ENCODE measurements at regions not wholly inside any gene's neighbourhood (a gene's known extent, or its start where the extent isn't known, plus 50 kb on each side); places are given as distances from the start of the nearest gene placed in this dataset.

DNA sequence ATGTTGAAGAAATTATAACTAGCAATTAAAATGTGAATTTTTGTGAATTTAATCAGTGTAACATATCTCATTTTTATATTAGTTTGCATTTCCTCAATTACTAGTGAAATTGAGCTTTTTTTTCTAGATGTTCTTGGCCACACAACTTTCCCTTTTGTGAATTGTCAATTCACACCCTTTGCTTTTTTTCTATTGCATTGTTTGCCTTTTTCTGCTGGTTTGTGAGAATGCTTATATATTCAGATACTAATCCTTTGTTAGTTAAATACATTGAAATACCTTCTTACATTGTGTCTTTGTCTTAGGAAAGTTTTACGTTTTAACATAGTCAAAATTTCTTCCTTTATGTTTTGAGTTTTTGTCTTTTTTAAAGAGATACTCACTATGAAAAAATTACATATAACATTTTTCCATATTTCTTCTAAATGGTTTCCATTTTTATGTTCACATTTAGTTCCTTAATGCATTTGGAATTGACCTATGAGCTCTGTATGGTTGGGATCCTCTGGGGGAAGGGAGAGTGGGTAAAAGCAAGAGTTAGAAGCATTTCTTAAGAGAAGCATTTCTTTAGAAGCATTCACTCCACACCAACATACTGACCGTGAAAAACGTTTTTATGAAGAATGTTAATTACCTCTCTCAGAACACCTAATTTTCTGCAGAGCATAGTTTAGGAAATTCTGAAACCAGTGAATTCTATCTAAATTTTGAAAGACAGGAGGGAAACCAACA, 126.0 kb downstream of the CAPZA3 start:
- TF ChIP-seq, protein P1, sequence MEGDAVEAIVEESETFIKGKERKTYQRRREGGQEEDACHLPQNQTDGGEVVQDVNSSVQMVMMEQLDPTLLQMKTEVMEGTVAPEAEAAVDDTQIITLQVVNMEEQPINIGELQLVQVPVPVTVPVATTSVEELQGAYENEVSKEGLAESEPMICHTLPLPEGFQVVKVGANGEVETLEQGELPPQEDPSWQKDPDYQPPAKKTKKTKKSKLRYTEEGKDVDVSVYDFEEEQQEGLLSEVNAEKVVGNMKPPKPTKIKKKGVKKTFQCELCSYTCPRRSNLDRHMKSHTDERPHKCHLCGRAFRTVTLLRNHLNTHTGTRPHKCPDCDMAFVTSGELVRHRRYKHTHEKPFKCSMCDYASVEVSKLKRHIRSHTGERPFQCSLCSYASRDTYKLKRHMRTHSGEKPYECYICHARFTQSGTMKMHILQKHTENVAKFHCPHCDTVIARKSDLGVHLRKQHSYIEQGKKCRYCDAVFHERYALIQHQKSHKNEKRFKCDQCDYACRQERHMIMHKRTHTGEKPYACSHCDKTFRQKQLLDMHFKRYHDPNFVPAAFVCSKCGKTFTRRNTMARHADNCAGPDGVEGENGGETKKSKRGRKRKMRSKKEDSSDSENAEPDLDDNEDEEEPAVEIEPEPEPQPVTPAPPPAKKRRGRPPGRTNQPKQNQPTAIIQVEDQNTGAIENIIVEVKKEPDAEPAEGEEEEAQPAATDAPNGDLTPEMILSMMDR (IDR thresholded peaks at IDR 0.05): no peak
- no peak for TF ChIP-seq EZH2 (IDR thresholded peaks at IDR 0.05; ENCODE audit: borderline replicate concordance, insufficient read depth, low read depth, low read length, poor library complexity, severe bottlenecking)

All from B cell (primary cell).